Erythroblast (primary cell): ENCODE measurements at regions not wholly inside any gene's neighbourhood (a gene's known extent, or its start where the extent isn't known, plus 50 kb on each side); places are given as distances from the start of the nearest gene placed in this dataset.

ENCODE experiments used
- GATA1 ChIP-seq: IDR thresholded peaks from 2 replicates; pipeline ENCODE4 v1.6.1; 2011; ENCODE audit warnings: low read depth, mild to moderate bottlenecking, control low read depth, low read length, moderate library complexity
- POLR2A ChIP-seq: IDR thresholded peaks from 2 replicates; pipeline ENCODE4 v1.6.1; 2011; ENCODE audit warnings: mild to moderate bottlenecking, low read length

GRCh38 chr13:24613755-24614154 is 66.5 kb upstream of the ATP12A start:
- TF ChIP-seq POLR2A (no peak), GATA1 (no peak)
